NCI-H1694 (cell line): ENCODE measurements at regions not wholly inside any gene's neighbourhood (a gene's known extent, or its start where the extent isn't known, plus 50 kb on each side); places are given as distances from the start of the nearest gene placed in this dataset.

ENCODE experiments used
- DNase-seq: peaks from one replicate; lab custom pipeline; 2025; lab: John Stamatoyannopoulos, UW

DNA sequence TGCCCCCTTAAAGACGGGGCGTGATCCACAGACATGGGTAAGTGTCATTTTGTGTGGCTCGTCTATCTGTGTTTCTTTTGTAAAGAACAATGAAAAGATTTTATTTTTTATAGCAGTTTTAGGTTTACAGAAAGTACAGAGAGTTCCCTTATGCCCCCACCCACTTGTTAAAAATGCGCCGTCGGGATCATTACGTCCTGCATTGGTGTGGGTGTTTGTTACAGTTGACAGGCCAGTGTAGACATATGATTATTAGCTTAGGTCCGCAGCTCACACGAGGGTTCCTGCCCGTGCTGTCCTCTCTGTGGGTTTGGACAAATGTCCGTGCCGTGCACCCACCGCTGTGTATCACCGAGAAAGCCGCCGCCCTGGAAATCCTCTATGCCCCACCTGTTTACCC, 50.5 kb downstream of the RGS12 start:
- no peak for DNase-seq

DNA sequence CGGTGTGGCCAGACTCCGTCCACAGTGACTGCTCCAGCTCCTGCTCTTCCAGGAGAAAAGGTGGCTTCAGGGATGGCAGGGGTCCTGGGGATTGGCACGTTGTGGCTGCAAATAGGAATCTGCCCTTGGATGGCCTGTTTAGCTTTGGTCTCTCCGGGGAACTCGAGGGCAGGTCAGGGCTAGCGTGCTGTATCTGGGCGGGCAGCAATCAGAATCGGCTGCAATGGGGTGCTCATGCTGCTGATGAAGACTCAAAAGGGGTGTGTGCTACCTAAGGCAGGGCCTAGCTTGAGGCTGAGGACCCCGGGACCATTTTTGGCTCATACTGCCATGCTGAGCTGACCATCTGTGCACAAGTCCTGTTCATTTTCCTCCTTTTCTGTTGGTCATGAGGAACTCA, 51.3 kb downstream of the RGS12 start:
- DNase-seq = no peak

DNA sequence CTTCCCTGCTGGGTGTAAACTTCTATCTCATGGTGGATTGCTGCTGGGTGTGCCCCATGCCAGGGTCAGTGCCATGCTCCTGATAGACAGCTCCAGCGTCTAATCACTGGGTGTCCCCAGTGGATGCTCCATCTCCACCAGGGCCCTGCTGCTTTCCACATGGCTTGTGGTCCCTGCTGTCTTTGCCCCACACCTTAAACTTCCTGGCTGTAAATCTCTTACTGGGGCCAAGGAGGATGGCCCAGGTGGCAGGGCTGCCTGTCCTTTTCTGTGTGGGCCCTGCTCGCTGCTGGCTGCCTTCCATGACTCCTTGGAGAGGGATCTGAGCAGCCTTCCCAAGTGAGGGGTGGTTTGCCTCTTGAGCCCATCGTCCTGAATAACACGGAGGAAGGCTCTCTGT, 51.8 kb downstream of the RGS12 start:
- no peak for DNase-seq

DNA sequence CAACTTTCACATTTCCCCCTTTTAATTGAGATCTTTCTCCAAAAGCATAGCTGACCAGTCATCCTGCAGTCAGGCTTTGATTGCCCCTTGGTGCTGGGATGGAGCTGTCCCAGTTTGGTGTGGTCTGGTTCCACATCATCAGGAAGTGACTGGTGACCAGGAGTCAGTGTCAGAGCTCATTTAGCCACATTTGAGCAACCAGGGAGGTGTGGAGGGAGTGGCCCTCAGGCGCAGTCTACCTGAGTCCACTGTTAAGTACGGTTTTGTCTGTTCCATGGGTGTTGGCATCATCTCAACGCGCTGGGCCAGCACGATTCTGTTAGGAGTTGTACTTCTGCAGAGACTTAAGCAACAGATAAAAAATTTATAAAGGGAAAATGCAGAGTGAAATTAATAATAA, 52.6 kb downstream of the RGS12 start:
- DNase-seq = no peak

DNA sequence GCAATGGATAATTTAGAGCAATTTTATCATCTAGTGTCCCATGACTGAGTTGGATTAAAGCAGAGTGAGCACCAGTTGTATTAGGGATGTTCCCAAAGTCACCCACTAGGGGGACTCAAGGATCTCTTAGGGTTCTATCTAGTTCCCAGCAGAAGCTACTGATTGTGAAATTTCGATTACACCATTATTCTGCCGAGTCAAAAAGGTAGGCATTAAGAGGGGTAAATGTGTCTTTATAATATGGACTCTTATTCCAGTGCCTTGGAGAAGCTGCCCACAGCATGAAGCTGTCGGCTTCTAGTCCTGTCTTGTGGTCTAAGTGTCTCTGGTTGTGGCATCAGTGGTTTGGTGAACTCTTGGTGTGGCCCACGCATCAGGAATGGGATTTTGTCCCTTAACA, 53.3 kb downstream of the RGS12 start:
- DNase-seq = peak; percentile 76

DNA sequence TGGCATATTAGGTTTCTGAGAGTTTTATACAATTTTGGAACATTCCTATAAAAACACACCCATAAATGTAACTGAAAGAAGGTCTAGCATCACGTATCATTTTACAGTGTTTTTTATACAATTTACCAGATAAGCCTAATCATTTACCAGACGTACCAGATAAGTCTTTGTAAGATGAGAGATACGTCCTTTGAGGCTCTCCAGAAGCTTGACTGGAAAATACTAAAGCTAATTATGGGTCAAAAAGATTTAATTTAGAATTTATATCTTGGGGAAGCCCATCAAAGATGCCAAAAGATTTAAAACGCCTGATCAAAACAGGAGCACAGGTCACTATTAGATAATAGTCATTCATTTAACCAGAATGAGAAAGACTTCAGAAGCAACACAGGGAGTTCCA, 55.0 kb downstream of the RGS12 start:
- no peak for DNase-seq

DNA sequence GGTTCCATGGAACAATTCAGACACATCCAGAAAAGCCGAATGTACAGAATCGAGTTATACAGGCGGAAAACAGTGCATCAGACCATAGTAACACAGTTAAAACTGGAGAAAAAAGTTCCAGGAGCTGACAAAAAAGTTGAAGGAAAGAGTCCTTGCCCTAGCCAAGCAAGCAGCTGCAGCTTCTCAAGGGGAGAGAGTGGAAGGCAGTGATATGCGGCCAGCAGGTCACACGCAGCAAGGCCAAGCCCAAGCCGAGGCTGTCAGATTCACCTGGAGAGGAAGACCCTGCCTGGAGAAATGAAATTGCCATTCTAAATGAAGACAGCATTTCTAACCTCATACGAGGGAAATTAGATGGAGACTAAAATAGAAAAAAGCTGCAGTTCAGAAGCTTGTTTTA, 55.8 kb downstream of the RGS12 start:
- DNase-seq = no peak

DNA sequence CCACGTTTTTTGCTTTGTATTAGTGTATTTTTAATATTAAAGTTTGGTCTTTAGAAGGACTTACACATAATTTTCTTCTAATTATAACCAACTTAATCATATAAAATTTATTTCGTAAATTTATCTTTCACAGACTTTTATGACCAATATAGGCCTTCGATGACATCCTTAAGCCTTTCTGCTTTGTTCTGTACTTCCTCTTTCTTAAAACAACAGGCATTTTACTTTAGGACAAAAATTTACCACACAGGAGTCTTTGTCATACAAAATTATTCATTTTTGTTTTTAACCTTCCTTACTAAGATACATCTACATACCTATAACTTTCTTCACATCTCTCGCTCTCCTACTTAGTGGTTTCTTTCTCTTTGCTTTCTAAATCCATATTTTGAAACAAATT, 56.3 kb downstream of the RGS12 start:
- no peak for DNase-seq

DNA sequence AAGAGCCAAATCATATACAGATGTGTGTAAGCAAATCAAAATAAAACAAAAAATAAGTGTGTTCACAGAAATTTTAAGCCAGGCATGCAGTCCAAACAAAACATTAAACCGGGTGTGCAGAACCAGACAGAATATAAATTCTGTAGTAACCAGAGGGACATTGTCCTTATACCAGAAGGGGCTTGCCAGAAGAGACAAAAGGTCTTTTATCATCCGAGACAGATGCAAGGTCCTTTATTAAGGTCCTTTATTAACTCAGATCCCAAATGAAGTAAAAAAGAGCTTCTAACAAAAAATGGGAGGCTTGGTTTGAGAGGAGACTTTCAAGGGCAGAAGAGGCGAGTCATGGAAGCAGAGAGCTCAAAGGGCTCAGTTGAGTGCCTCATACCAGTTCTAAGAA, 59.2 kb downstream of the RGS12 start:
- DNase-seq = no peak

DNA sequence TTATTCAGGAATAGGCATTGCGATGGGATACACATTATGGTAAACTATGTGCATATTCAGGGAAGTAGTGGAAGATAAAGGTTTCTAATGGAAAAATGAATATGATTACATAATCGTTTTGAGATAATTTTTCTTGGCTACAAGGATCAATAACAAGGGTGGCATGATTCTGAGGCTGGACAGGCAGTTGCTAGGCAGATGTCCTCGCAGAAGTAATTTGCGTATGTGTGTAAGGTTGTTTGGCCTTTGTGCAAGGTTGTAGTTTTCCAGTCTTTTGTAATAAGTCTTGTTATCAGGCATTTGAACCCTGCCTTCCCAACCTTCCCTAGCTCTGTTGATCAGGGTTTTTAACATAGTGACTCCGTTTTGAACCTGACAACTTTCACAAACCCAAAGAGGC, 59.7 kb downstream of the RGS12 start:
- DNase-seq = no peak

DNA sequence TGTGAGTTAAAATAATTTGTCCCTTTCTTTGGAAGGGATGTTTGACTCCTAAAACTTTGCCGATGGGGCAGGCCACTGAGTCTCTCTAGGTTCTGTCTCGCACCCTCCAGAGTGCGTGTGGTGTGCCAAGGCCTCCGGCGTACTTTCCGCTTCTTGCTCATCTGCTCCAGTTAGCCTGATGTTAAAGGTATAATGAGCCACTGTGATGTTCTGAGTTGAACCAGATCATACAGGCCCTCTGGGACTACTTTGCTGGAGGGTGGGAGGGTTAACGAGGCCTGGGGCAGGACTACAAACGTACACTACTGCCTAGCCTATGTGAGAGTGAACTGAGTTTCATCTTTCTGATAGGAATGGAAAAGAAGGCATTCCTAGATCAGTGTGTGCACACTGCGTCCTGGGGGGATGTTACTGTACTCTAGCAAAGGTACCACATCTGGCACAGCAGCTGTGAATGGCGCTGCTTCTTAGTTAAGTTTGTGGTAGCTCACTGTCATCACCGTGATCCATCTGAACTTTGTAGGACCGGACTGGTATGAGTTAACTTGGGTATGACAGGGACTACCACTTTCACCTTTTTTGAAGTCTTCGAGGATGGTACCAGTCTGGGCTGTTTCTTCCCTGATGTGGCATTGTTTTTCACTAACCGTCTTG, 60.2 kb downstream of the RGS12 start:
- DNase-seq = no peak

DNA sequence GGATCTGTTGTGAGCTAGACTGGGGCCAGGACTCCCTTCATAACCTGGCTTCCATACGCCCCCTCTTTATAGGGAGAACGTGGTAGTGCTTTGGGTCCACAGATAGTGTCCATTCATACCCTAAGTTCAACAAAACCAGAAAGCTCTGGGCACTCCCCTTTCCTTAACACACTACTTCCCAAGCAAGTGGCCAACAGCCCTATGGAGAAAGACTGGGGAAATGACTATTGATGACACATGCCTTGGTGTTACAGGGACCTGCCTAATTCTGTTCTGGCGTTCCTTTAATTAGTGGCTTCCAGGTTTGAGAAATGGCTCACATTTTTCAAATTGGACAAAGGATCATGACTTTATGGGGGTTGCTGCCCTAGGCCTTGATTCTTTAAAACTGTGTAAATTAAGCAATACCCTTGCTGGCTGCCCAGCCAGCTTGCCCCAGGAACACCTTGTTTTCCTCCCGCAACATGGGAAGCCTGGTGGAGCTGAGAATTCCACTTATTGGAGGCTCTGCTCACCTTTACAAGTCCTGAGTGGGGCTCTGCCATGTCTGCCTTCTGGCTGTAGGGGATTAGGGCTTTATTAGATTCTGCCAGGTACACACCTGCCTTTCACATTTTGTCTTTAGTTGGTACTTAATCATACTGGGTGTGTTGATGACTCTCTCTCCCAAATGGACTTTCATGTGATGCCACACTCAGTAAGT, 61.1 kb downstream of the RGS12 start:
- no peak for DNase-seq

DNA sequence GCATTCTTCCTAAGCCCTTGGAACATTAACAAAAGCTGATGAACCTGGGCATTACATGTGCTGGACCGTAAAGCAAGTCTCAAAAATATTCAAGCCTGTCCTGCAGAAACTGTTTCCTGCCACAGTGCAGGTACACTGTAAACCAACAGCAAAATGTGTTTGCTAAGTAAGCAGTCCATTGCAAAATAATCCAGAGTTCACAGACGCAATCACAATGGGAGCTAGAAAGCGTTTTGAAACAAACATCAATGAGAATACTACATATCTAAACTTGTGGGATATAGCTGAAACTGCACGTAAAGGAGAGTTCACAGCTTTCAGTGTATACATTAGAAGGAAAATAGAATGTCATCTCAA, 61.6 kb downstream of the RGS12 start:
- DNase-seq = no peak

DNA sequence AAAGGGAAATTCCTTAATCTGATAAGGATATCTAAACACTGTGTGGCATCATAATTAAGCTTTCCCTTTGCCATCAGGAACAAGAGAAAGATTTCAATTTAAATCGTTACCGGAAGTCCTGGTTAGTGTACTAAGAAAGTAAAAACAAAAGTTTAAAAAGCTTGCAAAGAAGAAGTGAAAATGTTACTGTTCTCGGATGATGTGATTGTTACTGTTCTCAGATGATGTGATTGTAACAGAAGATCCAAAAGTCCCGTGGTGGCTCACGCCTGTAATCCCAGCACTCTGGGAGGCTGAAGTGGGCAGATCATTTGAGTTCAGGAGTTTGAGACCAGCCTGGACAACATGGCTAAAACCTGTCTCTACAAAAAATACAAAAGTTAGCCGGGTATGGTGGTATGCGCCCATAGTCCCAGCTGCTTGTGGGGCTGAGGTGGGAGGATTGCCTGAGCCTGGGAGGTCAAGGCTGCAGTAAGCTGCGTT, 62.5 kb downstream of the RGS12 start:
- no peak for DNase-seq

DNA sequence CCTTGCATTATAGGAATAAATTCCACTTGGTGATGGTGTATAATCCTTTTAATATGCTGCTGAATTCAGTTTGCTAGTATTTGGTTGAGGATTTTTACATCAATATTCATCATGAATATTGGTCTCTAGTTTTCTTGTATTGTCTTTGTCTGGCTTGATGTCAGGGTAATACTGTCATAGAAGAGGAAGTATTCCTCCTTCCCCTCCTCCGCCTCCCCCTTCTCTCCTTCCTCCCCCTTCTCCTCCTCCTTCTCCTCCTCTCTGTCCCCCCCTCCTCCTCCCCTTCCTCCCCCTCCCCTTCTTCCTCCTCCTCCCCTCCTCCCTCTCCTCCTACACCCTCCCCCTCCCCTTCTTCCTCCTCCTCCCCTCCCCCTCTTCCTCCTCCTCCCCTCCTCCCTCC, 65.8 kb downstream of the RGS12 start:
- no peak for DNase-seq

DNA sequence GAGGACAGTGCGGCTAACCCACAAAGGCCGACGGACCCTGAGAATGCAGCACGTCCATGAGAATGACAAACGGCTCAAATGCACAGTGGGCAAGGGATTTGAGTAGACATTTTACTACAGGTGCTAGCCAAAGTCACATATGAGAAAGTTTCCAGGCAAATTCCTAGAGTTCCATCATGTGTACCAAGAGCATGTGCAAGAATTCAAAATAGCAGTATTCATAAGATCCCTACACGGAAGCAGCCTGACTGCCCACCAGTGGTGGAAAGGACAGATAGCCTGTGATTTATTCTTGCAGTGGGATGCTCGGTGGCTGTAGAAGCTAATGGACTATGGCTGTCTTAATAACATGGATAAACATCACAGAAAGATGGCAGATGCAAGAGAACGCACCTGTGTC, 68.0 kb downstream of the RGS12 start:
- DNase-seq = no peak

DNA sequence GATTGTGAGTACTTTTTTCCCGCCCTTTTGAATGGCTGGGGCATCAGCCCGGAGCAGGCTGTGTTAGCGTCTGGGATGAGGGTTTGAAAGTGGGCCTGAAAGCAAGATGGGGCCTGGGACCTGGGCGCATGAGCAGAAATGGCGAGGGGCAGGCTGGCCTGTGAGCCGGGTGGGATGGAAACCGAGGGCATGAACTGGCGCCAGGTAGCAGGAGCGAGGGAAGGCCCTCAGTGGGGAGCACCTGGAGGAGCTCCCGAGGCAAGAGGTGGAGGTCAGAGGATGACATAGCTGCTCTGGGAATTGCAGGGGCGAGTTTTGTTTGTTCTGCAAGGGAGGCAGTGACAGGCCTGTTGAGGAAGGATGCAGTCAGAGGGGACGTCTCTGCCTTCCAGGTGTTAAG, 68.6 kb downstream of the RGS12 start:
- DNase-seq = no peak

DNA sequence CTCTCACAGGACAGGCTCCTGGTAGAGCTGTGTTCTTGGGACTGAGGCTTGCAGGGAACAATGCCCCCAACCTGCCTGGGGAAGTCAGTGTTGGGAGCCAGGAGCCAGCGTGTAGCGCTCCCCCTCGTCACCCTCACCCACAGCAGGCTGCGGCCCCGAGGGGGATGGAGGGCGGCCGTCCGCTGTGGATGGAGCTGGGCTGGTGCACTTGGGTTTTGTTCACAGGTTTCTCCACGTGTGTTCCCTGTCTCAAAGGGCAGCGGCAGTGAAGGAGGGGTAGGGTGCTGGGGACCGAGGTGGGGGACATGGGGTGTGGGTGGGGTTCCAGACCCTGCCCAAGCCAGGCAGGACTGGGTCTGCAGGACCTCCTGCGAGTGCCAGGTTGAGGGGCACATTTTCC, 69.1 kb downstream of the RGS12 start:
- DNase-seq = no peak

DNA sequence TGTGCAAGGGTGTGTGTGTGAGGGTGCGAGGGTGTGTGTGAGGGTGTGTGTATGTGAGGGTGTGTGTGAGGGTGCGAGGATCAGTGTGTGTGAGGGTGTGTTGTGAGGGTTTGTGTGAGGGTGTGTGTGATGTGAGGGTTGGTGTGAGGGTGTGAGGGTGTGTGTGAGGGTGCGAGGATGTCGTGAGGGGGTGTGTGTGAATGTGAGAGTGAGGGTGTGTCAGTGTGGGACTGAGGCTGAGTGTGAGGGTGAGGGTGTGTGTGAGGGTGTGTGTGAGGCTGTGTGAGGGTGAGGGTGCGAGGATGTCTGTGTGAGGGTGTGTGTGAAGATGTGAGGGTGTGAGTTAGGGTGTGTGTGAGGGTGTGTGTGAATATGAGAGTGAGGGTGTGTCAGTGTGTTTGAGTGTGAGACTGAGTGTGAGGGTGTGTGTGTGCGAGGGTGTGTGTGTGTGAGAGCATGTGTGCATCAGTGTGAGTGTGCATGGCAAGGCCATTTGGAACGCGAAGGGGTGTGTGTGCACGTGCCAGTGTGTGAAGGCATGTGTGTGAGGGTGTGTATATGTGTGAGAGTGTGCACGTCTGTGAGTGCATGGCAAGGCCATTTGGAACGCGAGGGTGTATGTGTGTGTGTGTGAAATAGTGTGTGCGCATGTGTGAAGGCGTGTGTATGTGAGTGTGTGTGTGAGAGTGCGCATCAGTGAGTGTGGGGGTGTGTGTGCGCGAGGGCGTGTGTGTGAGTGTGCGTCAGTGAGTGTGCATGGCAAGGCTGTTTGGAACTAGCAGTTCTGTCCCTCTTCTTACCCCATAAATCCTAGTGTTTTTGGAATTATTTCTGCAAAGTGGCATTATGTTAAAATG, 69.8 kb downstream of the RGS12 start:
- DNase-seq = no peak

DNA sequence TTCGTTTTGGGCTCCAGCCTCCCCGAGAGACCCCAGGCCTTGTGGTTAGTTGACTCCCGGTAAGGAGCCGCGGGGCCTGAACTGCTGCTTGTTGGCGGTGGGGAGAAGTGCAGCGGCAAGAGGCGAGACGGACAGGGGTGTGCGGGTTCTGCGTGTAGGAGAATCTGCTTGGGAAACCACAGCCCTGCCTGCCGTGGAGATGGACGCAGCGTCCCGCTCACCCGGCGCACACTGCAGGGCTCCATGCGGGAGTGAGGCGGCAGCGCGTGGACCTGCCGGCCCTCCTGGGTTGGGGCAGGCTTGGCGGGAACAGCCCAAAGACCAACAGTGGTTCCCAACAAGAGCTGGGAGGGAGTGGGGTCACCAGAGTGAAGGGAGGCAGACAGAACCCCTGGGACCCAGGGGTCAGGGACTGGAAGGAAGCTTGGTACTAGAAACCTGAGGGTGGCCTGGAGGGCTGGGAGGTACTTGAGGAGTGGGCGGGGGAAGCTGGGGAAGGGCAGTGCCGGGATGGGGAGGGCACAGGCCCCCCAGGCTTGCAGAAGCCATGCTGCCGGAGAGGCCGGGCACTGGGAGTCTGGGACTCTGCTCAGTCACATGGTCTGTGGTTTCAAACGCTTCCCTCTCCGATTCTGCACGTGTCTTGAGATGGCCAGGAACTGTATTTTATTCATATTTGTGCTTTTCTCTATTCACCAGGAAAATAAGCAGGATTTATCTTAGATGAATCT, 70.8 kb downstream of the RGS12 start:
- no peak for DNase-seq

DNA sequence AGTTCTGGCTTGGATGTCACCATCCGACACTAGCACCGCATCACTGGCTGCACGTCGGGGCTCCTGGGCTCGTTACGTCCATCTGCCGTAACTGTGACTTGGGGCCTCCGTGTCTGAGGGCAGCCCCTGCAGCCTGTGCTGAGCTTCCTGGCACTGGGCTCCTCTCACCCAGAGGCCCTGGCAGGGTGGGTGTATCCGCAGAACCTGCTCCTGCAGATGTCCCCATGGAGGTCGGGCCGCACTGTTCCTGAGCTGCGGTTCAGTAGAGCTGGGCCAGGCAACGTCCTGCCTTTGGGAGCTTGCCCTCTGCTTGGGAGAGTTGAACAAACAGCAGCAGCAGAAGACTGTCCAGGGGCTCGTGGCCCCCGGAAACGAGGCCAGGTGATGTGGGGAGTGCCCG, 71.4 kb downstream of the RGS12 start:
- DNase-seq = no peak

DNA sequence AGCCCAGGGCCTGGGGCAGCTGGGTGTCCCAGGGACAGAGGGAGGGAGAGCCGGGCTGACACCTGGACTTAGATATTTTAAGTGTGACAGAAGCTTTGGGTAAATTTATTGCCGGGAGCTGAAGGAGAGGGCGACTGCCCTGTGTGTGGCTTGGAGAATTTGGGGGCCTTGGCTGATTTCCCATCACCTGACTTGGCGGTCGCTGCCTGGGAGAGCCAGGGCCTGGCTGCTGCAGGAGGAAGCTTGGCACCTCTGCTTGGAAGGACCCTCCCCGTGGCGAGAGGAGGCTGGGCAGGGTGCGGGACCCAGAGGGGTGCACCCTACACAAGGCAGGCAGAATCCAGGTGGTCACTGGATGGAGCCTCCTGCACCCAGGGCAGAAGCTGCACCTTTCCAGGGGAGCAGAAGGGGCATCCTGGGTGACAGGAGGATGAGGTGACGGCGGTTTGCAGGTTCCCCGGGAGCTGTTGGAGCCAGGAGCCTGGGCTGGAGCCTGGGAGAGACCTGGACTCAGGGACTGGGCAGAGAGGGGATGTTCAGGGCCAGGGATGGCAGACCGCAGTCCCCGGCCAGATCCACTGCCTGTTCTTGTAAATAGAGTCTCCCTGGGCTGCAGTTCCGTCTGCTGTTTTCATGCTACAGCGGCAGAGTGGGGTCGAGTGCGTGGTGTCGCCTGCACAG, 72.0 kb downstream of the RGS12 start:
- DNase-seq = no peak
